OCI-LY7 (cell line): ENCODE measurements at regions not wholly inside any gene's neighbourhood (a gene's known extent, or its start where the extent isn't known, plus 50 kb on each side); places are given as distances from the start of the nearest gene placed in this dataset.

Source experiments
- EZH2phosphoT487 ChIP-seq: fragments of 200-600 bp; sonication (generic); IDR thresholded peaks from 2 replicates; pipeline ENCODE4 v1.6.1; 2018; ENCODE audit warnings: low read depth, borderline replicate concordance, mild to moderate bottlenecking, mixed run types, antibody characterized with exemption, low read length, moderate library complexity, mixed read lengths
- TF ChIP-seq, protein P1 (sequence below): fragments of 200-600 bp; sonication (generic); conservative IDR thresholded peaks from 2 replicates; pipeline ENCODE4 v1.5.1; 2014; ENCODE audit warnings: mild to moderate bottlenecking, antibody characterized with exemption, low read length, moderate library complexity, mixed read lengths

DNA sequence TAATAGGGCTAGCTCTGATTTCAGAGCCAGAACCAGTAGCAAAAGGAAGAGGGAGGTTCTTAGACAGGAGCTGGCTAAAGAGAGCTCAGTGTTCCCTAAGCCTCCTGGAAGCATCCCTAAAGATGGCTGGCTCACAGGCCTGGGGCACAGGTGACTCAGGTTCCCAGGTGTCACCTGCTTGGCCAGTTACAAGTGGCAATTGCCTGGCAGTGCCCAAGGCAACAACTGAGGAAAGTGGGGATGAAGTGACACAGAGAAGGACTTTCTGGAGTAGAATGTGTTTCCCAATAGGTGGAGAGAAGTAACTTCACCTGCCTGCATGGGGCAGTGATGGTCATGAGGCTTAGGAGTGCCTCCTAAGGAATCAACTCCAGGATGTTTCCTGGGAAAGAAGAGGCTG, 66.5 kb upstream of the EEPD1 start:
- TF ChIP-seq, protein P1, sequence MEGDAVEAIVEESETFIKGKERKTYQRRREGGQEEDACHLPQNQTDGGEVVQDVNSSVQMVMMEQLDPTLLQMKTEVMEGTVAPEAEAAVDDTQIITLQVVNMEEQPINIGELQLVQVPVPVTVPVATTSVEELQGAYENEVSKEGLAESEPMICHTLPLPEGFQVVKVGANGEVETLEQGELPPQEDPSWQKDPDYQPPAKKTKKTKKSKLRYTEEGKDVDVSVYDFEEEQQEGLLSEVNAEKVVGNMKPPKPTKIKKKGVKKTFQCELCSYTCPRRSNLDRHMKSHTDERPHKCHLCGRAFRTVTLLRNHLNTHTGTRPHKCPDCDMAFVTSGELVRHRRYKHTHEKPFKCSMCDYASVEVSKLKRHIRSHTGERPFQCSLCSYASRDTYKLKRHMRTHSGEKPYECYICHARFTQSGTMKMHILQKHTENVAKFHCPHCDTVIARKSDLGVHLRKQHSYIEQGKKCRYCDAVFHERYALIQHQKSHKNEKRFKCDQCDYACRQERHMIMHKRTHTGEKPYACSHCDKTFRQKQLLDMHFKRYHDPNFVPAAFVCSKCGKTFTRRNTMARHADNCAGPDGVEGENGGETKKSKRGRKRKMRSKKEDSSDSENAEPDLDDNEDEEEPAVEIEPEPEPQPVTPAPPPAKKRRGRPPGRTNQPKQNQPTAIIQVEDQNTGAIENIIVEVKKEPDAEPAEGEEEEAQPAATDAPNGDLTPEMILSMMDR: no peak
- TF ChIP-seq EZH2phosphoT487: no peak
